Heart left ventricle (tissue), 13 donors: ENCODE measurements at regions not wholly inside any gene's neighbourhood (a gene's known extent, or its start where the extent isn't known, plus 50 kb on each side); places are given as distances from the start of the nearest gene placed in this dataset.

ENCODE experiments used
- POLR2A ChIP-seq, 2 donors: fragments of 450-650 bp; IDR thresholded peaks; one replicate each; pipeline ENCODE4 v1.6.1; 2017; ENCODE audit warnings: antibody characterized with exemption in 2 of 2, mild to moderate bottlenecking in 2 of 2, moderate library complexity in 2 of 2
- TF ChIP-seq, protein P1 (sequence below), 12 donors: fragments of 200-600 bp; sonication (generic) in 4 of 12; IDR thresholded peaks; one replicate each; pipeline versions ENCODE4 v1.5.0 to v1.8.0; 2018 to 2022; ENCODE audit warnings: antibody characterized with exemption in 12 of 12, mild to moderate bottlenecking in 5 of 12
- donor health status: ischemic (EF 13 %, LVEDD 7.1; RV severe dilation, severe dysfunction).
- donor health status: DM: no; HTN: yes; CAD: no.
- donor health status: DM: no; HTN: no; CAD: no.
- donor health status: ischemic (EF 25% LVEDD 6.9; RV normal size, moderate dysfunction).
- donor health status: ischemic (EF 25% LVEDD 5.7; RV mildly dilated, moderate dysfunction).
- donor health status: ischemic (EF 35%, LVEDD 5.7; RV mildly dilated, moderate dysfunction).
- donor health status: nonischemic (EF 11% LVEDD 7.7; RV severe dilation, severe dysfunction).
- donor health status: DM: yes; HTN: yes; CAD: no.
- donor health status: PGD.
- donor health status: ischemic (EF 29% LVEDD 5.4; RV normal size, mild dysfunction).
- donor health status: nonischemic (EF 23%, LVEDD 6.1; RV moderate dilation, normal function).

DNA sequence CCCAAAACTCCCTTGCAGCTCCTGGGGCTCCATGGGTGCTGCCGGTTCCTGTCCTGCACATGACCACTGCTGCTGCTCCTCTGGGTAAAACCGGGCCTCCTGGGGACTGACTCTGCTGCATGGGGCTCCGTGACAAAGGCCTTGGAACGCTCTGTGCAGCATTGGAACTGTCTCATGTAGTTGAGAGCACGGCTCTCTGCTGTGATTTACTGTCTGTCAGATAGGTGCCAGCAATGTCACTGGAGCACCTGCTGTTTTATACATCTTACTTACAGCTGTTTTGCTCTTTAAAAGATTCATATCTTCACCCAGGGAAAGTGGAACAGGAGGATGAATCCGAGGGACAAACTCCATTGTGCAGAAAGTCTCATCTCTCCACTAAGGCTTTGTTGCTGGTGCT is 138.1 kb downstream of the YIPF5 start:
- TF ChIP-seq, protein P1, sequence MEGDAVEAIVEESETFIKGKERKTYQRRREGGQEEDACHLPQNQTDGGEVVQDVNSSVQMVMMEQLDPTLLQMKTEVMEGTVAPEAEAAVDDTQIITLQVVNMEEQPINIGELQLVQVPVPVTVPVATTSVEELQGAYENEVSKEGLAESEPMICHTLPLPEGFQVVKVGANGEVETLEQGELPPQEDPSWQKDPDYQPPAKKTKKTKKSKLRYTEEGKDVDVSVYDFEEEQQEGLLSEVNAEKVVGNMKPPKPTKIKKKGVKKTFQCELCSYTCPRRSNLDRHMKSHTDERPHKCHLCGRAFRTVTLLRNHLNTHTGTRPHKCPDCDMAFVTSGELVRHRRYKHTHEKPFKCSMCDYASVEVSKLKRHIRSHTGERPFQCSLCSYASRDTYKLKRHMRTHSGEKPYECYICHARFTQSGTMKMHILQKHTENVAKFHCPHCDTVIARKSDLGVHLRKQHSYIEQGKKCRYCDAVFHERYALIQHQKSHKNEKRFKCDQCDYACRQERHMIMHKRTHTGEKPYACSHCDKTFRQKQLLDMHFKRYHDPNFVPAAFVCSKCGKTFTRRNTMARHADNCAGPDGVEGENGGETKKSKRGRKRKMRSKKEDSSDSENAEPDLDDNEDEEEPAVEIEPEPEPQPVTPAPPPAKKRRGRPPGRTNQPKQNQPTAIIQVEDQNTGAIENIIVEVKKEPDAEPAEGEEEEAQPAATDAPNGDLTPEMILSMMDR (IDR thresholded peaks at IDR 0.05) = no peak
- no peak for TF ChIP-seq POLR2A (IDR thresholded peaks at IDR 0.05)
